T-helper 2 cell (primary cell): ENCODE measurements at regions not wholly inside any gene's neighbourhood (a gene's known extent, or its start where the extent isn't known, plus 50 kb on each side); places are given as distances from the start of the nearest gene placed in this dataset.

Experiments used
- DNase-seq, 5 experiments: peaks; one replicate each; pipeline versions ENCODE4 v3.0.0 to v3.0.0-alpha.2; 2012 to 2022

- no peak for DNase-seq
Observed at GRCh38 chr13:105663182-105663581, 872.3 kb downstream of the EFNB2 start.

DNA sequence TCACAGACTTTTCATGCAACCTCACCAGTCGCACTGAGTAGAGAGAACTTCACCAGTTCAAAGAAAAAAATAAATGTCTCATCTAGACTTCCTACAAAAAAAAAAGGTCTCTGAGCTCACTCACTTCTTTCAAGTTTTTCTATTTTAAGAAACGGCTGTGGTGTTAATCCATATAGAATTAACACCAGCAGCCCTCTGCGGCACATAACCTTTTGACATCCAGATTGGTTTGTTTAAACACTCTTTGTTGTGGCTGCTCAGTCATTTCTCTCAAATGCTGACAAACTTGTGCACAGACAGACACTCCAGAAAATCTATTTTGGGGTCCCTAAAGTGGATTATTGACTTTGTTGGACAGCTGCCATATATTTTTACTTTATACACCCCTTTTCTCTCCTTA is 874.9 kb downstream of the EFNB2 start:
- DNase-seq = no peak

GRCh38 chr13:105658431-105658830 is 877.0 kb downstream of the EFNB2 start:
- no peak for DNase-seq

DNA sequence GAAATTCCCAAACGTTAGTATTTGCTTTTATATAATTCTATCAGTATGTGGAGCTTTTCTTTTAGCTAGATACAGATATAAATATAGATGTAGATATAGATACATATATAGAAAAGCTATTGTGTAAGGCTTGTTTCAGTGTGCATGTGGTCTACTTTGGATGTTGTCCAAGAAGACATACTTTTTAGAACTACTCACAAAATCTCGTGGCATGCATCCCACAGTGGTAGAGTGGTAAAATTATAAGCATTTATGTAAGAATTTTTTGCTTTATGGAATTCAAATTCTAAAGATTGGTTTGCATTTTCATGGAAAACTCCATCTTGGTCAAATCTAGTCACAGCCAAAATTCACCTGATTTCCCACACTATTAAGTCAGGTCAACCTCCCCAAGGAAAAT is 880.4 kb downstream of the EFNB2 start:
- no peak for DNase-seq

DNA sequence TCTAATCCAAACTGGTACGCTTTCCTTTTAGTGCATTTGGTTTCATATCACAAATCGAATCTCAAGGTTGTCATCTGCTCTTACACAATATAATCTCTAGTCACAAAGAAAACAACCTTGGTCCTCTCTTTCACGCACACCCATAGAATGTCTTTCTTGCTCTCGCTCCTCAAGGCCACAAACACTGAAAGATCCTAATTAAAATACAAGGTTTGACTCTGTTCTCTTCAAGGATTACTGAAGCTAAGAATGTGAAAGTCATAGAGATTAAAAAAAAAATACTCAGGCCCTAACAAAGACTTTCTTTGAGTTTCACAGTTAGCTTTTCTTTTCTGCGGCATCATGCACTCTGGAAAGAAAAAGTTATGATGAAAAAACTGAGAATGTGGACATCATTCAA is 891.5 kb downstream of the EFNB2 start:
- no peak for DNase-seq

GRCh38 chr13:105642511-105642958 is 892.9 kb downstream of the EFNB2 start:
- no peak for DNase-seq

DNA sequence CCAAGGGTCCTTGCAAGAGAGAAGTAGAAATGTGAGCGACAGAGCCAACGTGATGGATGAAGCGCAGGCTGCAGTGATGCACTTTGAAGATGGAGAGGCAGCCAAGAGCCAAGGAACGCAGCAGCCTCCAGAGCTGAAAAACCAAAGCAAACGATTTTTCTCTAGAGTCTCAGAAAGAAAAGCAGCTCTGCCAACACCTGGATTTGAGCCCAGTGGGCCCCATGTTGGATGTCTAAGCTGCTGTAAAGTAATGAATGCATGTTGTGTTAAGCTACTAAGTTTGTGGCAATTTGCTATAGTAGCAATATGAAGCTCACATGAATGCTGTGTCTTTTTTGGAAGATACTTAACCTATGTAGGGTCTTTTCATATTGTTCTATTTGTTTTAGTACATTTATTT is 894.3 kb downstream of the EFNB2 start:
- DNase-seq = no peak

- no peak for DNase-seq
Observed at GRCh38 chr13:105638426-105638825, 897.0 kb downstream of the EFNB2 start.

DNA sequence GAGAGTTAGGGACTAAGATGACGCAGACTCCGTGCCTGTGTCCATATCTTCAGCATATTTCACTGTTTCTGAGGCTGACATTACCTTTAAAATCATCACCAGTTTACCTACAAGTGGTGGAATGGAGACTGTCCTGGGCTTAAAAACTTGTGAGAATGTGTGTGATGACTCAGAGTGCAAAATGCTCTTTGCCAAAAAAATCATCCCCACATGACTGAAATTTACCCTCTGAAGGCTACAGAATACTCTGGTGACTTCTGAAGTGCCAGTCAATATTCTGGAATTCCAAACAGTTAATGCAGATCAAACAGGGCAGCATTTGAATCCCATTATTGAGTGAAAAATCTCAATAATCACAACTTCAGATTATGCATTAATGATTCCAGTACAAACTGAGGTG is 901.4 kb downstream of the EFNB2 start:
- DNase-seq = no peak

DNA sequence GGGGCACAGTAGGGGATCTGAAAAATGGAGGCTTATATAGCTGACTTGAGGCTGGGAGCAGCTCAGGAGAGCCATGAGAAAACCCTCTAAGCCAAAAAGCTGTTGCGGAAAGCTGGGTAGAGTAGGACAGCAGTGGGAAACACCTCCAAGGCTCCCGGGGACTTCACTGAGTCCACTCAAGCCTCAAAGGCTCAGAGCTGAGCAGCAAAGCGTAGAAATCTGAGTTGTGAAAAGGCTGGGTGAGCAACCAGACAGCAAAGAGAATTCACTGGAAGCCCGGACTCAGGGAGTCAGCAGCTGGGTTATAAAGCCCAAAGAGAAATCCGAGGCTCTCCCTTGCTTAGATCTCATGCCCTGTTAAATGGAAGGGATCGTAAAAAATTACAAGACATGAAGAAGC is 905.0 kb downstream of the EFNB2 start:
- no peak for DNase-seq

GRCh38 chr13:105627270-105627669 is 908.2 kb downstream of the EFNB2 start:
- no peak for DNase-seq

DNA sequence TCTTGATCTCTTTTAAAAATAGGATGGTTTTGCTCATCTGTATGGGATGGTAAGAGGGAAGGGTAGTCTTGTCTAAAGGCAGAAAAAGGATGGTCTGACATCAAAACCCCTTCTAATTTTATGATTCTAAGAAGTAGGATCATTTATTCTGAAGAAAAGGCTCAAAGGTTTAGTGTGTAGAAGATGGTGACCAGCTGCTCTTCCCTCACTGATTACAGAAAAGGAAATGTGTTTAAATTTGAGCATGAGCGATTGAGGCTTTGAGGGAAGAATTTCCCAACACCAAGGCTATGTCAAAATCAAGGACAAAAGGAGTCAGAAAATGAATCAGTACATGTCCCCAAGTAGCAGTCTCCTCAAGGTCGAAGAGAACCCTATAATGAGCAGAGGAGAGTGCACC is 909.8 kb downstream of the EFNB2 start:
- no peak for DNase-seq

DNA sequence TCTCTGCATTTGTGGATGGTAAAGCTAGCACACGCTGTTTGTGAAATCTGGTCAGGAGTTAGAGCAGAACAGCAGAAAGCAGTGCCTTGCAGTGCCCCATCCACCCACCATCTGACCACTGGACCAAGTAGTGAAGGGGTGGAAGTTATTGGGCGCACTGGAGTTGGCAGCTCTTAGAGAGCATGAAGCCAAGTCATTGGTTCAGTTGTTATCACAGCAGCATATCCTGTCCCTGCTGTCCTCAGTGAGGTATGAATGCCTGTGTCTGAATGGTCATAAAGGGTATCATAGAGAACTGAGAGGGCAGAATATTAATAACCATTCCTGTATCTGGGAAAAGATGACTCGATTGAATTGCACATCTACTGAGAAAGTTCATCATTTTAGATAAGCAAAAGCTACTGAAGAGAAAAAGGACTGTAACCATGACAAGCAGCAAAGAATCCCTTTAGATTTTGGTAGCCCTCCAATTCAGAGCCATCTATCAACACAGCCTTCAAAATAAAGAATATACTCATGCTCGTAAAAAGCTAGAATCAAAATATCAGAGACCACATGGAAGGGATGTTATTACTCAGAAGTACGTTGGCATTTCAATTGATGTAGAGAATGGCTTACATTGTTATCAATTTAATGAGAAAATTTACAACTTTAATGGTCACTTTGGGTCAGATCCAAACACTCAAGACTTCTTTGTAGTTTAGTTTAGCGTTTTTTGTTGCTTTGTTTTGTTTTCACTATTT is 919.0 kb downstream of the EFNB2 start:
- DNase-seq = no peak

DNA sequence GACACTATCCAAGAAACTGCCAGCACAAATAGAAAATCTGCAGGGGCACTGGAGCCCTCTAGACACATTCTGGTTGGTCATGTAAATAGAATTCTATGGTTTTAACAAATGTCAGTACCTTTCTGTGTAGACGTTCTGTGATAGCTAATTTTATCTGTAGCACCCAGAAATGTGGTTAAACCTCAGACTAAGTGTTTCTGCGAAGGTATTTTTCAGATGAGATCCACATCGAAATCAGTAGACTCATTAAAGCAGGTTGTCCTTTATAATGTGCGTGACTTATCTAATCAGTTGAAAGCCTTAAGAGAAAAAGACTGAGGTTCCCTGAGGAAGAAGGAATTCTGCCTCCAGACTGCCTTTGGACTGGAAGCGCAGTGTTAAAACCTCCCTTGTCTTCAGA is 922.9 kb downstream of the EFNB2 start:
- no peak for DNase-seq

- no peak for DNase-seq
Observed at GRCh38 chr13:105611424-105611823, 924.0 kb downstream of the EFNB2 start.

GRCh38 chr13:105608104-105608503 is 927.4 kb downstream of the EFNB2 start:
- no peak for DNase-seq

DNA sequence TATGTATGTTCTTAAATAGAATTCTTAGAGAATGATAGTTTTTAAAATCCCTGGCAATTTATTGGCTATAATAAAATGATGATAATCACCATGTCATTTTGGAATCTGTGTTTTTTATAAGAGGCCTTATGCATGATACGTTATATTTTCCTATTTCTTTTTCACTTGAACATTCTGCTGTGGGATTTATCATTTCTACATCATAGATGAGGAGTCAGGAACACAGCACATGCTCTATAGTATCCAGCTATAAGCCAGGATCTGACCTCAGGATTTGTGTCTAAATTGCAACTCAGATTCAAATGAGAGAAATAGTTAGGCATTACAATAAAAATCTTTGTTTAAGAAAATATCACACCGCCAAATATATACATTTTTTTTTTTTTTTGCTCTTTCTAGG is 928.0 kb downstream of the EFNB2 start:
- DNase-seq = no peak

- no peak for DNase-seq
Observed at GRCh38 chr13:105607016-105607415, 928.4 kb downstream of the EFNB2 start.

GRCh38 chr13:105602956-105603670 is 932.3 kb downstream of the EFNB2 start:
- DNase-seq = no peak

GRCh38 chr13:105599477-105600037 is 935.9 kb downstream of the EFNB2 start:
- DNase-seq = no peak

DNA sequence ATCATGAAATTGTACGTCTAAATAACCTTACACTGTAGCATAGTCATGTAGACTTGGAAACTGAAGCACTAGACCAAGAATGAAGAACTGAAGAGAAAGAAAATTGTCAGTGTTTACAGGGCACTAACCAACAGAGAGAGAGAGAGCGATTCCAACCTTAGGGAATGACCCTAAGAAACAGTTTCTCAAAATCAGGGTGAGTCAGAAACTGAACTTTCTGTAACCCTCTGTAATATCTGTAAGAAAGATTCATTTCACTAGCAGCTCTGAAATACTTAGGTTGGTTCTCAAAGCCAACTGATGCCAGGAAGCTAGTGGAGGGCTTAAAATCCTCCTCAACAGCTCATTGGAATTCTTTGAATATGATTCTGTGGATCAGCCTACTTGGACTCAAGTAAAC is 936.9 kb downstream of the EFNB2 start:
- no peak for DNase-seq

- no peak for DNase-seq
Observed at GRCh38 chr13:105597573-105597972, 937.9 kb downstream of the EFNB2 start.

DNA sequence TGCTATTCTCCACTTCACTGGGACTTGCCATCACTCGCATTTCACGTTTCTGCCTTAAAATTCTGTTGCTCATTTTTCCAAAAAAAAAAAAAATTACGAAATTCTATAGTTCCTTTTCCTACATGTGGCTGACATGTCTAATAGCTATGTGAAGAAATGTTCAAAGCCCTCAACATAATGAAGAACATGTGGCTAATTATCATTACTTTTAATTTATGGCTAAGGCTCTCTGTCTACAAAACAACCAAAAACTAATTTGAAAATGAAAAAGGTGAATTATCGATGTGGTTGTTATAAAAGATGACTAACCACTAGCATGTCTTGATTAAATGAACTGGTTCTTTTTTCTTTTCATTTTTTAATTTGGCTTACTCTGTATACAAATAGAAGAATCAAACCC is 940.0 kb downstream of the EFNB2 start:
- DNase-seq = no peak

GRCh38 chr13:105591277-105591676 is 944.2 kb downstream of the EFNB2 start:
- DNase-seq = no peak
